ENCODE measurements at regions not wholly inside any gene's neighbourhood (a gene's known extent, or its start where the extent isn't known, plus 50 kb on each side); places are given as distances from the start of the nearest gene placed in this dataset.

DNA sequence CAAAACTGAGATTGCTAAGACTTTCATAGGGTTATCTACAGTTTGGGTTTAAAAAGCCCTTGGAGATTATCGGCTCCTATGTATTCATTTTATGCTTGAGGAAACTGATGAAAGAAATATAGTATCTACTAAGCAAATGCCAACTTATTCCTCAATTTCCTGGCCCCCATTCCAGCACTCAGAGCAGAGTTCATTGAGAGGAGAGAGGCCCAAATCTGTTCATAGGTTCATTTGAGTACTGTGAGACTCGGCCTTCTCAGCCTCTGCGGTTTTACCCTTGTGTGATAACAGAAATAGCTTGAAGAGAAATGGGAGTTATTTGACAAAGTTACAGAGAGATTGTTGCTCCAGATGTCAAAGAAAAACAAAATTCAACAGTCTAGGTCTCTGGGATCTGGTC, 226.7 kb upstream of the ARHGAP42 start:
- TF ChIP-seq, protein P1, sequence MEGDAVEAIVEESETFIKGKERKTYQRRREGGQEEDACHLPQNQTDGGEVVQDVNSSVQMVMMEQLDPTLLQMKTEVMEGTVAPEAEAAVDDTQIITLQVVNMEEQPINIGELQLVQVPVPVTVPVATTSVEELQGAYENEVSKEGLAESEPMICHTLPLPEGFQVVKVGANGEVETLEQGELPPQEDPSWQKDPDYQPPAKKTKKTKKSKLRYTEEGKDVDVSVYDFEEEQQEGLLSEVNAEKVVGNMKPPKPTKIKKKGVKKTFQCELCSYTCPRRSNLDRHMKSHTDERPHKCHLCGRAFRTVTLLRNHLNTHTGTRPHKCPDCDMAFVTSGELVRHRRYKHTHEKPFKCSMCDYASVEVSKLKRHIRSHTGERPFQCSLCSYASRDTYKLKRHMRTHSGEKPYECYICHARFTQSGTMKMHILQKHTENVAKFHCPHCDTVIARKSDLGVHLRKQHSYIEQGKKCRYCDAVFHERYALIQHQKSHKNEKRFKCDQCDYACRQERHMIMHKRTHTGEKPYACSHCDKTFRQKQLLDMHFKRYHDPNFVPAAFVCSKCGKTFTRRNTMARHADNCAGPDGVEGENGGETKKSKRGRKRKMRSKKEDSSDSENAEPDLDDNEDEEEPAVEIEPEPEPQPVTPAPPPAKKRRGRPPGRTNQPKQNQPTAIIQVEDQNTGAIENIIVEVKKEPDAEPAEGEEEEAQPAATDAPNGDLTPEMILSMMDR (IDR thresholded peaks at IDR 0.05), result no peak
- TF ChIP-seq POLR2A (IDR thresholded peaks at IDR 0.05), result no peak

Data from vagina (tissue), 2 donors.